Endothelial cell of umbilical vein (primary cell): ENCODE measurements at regions not wholly inside any gene's neighbourhood (a gene's known extent, or its start where the extent isn't known, plus 50 kb on each side); places are given as distances from the start of the nearest gene placed in this dataset.

Experiments used
- BruUV-seq: library from RNA; stranded (reverse); fragments of 400-500 nt; replicated peaks from 2 replicates; lab custom pipeline; 2021; lab: Mats Ljungman, UMichigan
- CTCF ChIA-PET: fragments of 300-600, 350-600 bp; sonication (Branson Sonifier 250); formaldehyde crosslinking; loops from one replicate; lab custom pipeline; 2021; ENCODE audit warnings: antibody characterized with exemption, inconsistent platforms; lab: Charles Lee
- POLR2A ChIA-PET: fragments of 300-600, 350-600 bp; sonication (Branson Sonifier 250); formaldehyde crosslinking; loops from one replicate; lab custom pipeline; 2021; ENCODE audit warnings: antibody characterized with exemption, inconsistent platforms; lab: Charles Lee
- DNase-seq: peaks from one replicate; pipeline ENCODE4 v3.0.0-alpha.2; 2011; ENCODE audit warnings: low read depth, low spot score
- FAIRE-seq: peaks from 2 replicates; lab custom pipeline; 2011; peaks lifted over from hg19 to GRCh38; lab: Jason Lieb, UNC
- H2AFZ ChIP-seq: 2 replicates; pipeline ENCODE4 v1.6.0; 2012; ENCODE audit warnings: low read depth, low read length, control low read depth, inconsistent platforms
- H3K27ac ChIP-seq: 2 replicates; pipeline ENCODE4 v1.5.1; 2011; ENCODE audit warnings: low read depth, mild to moderate bottlenecking, control low read depth, low read length, moderate library complexity; ENCODE audit not compliant: insufficient read depth
- H3K27me3 ChIP-seq, 2 experiments: 2 replicates each; pipeline versions ENCODE4 v1.6.0 to v1.6.1; 2011; ENCODE audit warnings: low read length in 2 of 2, mixed read lengths in 1 of 2; ENCODE audit not compliant: control insufficient read depth in 2 of 2, insufficient read depth in 2 of 2
- H3K36me3 ChIP-seq, 2 experiments: 2 replicates in 1 of 2; 3 replicates in 1 of 2; pipeline ENCODE4 v1.5.1; 2011; ENCODE audit warnings: low read length in 2 of 2, mild to moderate bottlenecking in 1 of 2, moderate library complexity in 1 of 2; ENCODE audit not compliant: control insufficient read depth in 2 of 2, insufficient read depth in 2 of 2; ENCODE audit errors: extremely low read depth in 1 of 2
- H3K4me1 ChIP-seq: 3 replicates; pipeline ENCODE4 v1.5.1; 2011; ENCODE audit warnings: mild to moderate bottlenecking, low read length; ENCODE audit not compliant: control insufficient read depth, insufficient read depth; ENCODE audit errors: extremely low read depth
- H3K4me2 ChIP-seq: 2 replicates; pipeline ENCODE4 v1.6.1; 2011; ENCODE audit warnings: low read length, control low read depth, mixed read lengths; ENCODE audit not compliant: insufficient read depth
- H3K4me3 ChIP-seq, 3 experiments: fragments of 200-600 bp in 1 of 3; sonication (generic), shearing (Covaris generic) in 1 of 3; replicated peaks in 1 of 3; 2 replicates each; pipeline ENCODE4 v1.5.1; 2011 to 2016; ENCODE audit warnings: control low read depth in 3 of 3, low read length in 3 of 3, mild to moderate bottlenecking in 2 of 3, inconsistent platforms in 1 of 3, low read depth in 1 of 3, moderate library complexity in 1 of 3; ENCODE audit not compliant: insufficient read depth in 1 of 3
- H3K79me2 ChIP-seq: 2 replicates; pipeline ENCODE4 v1.6.0; 2012; ENCODE audit warnings: low read length, inconsistent platforms; ENCODE audit not compliant: control insufficient read depth, insufficient read depth
- H3K9ac ChIP-seq: replicated peaks from 2 replicates; pipeline ENCODE3; 2011; ENCODE audit warnings: low read length, control low read depth; ENCODE audit not compliant: insufficient read depth; ENCODE audit errors: extremely low read depth
- H3K9me1 ChIP-seq: replicated peaks from 3 replicates; pipeline ENCODE4 v1.6.0; 2011; ENCODE audit warnings: mild to moderate bottlenecking, low read length; ENCODE audit not compliant: control insufficient read depth, insufficient read depth; ENCODE audit errors: extremely low read depth
- H3K9me3 ChIP-seq: replicated peaks from 2 replicates; pipeline ENCODE4 v1.5.1; 2012; ENCODE audit warnings: low read length, inconsistent platforms; ENCODE audit not compliant: control insufficient read depth, insufficient read depth
- H4K20me1 ChIP-seq: replicated peaks from 2 replicates; pipeline ENCODE3; 2011; ENCODE audit warnings: mild to moderate bottlenecking, low read length; ENCODE audit not compliant: control insufficient read depth, insufficient read depth; ENCODE audit errors: extremely low read depth
- CTCF ChIP-seq, 2 donors: IDR thresholded peaks; 1 replicate in 1 of 2; 2 replicates in 1 of 2; pipeline ENCODE4 v1.5.1; 2011; ENCODE audit warnings: low read length in 2 of 2, mild to moderate bottlenecking in 2 of 2, moderate library complexity in 2 of 2, control low read depth in 1 of 2, inconsistent platforms in 1 of 2, low read depth in 1 of 2; ENCODE audit not compliant: insufficient read depth in 1 of 2; ENCODE audit errors: extremely low read depth in 1 of 2
- EZH2 ChIP-seq: IDR thresholded peaks from 2 replicates; pipeline ENCODE4 v1.6.1; 2012; ENCODE audit warnings: borderline replicate concordance, low read depth, mild to moderate bottlenecking, moderate library complexity, low read length, inconsistent platforms; ENCODE audit not compliant: severe bottlenecking
- FOS ChIP-seq: IDR thresholded peaks from 2 replicates; pipeline ENCODE4 v1.6.1; 2011; ENCODE audit warnings: mild to moderate bottlenecking, low read length, moderate library complexity, borderline replicate concordance; ENCODE audit not compliant: insufficient read depth
- GATA2 ChIP-seq: IDR thresholded peaks from 2 replicates; pipeline ENCODE4 v1.7.0; 2011; ENCODE audit warnings: low read depth, mild to moderate bottlenecking, moderate library complexity, mixed read lengths, low read length; ENCODE audit not compliant: insufficient read length, insufficient read depth
- JUN ChIP-seq: IDR thresholded peaks from 2 replicates; pipeline ENCODE4 v1.6.1; 2011; ENCODE audit warnings: borderline replicate concordance, low read depth; ENCODE audit not compliant: insufficient read length, insufficient read depth
- MYC ChIP-seq: IDR thresholded peaks from one replicate; pipeline ENCODE4 v1.6.1; 2011; ENCODE audit warnings: mild to moderate bottlenecking, low read depth, low read length
- POLR2A ChIP-seq: IDR thresholded peaks from 2 replicates; pipeline ENCODE4 v1.6.1; 2012; ENCODE audit warnings: low read depth, mild to moderate bottlenecking, control low read depth, low read length
- POLR2AphosphoS5 ChIP-seq: IDR thresholded peaks from 2 replicates; pipeline ENCODE4 v1.6.1; 2012; ENCODE audit warnings: low read depth, mild to moderate bottlenecking, control low read depth, low read length, moderate library complexity; ENCODE audit not compliant: insufficient read depth
- dilution Hi-C: fragments of 300-500 bp; cut with MboI; formaldehyde crosslinking; loops from one replicate; pipeline ENCODE4 v1.15.0; 2019; ENCODE audit warnings: low sequenced_read_pairs; ENCODE audit not compliant: extremely low pct_ligation_motif_present
- intact Hi-C: fragments of 100-400 bp; cut with micrococcal nuclease; formaldehyde crosslinking; loops from one replicate; pipeline ENCODE4 v1.10.0; 2022
- TF ChIP-seq, protein P1 (sequence below): IDR thresholded peaks from 2 replicates; pipeline ENCODE4 v1.6.1; 2011; ENCODE audit not compliant: insufficient read depth, insufficient read length

DNA sequence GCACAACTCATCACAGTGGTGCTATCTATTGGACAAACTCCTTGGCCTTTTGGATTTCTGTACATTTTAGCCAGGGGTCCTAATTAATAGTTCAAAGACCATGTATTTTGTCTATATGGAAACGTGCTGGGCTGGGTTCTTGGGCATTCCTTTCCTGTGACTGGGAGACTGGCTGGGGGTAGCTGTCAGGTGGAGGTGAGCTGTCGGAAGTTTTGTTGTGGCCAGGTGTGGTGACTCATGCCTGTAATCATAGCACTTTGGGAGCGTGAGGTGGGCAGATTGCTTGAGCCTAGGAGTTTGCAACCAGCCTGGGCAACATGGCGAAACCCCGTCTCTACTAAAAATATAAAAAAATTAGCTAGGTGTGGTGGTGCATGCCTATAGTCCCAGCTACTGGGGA lies 392.4 kb downstream of the RPS6KC1 start:
- no peak for DNase-seq
- Histone ChIP-seq H3K4me3 (no peak overlapping the region), H3K9me1 (no peaks in the 10 kb centered on the region), H3K4me2 (no peak overlapping the region), H3K79me2 (no peaks in the 10 kb centered on the region), H4K20me1 (no peaks in the 10 kb centered on the region), H3K27ac (no peak overlapping the region), H3K9ac (no peak overlapping the region), H3K27me3 (no peaks in the 10 kb centered on the region), H2AFZ (no peak overlapping the region), H3K9me3 (no peaks in the 10 kb centered on the region), H3K36me3 (no peaks in the 10 kb centered on the region), H3K4me1 (no peaks in the 10 kb centered on the region)
- no TSS peak for BruUV-seq
- FAIRE-seq, result no peak
- intact Hi-C loops (no loop called here), dilution Hi-C loops (no loop called here)
- TF ChIP-seq, protein P1, sequence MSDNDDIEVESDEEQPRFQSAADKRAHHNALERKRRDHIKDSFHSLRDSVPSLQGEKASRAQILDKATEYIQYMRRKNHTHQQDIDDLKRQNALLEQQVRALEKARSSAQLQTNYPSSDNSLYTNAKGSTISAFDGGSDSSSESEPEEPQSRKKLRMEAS, result no peak
- TF ChIP-seq MYC (no peak), POLR2A (no peak), JUN (no peak), EZH2 (no peak), FOS (no peak), CTCF (IDR thresholded peaks at IDR 0.05; ENCODE audit: extremely low read depth in 1 of 2, insufficient read depth in 1 of 2, low read depth in 1 of 2, low read length in 2 of 2) (no peak), GATA2 (no peak), POLR2AphosphoS5 (no peak)
- POLR2A ChIA-PET, result no interaction called here
- CTCF ChIA-PET, result no interaction called here
